Esophagus squamous epithelium (tissue), 4 donors: ENCODE measurements at regions not wholly inside any gene's neighbourhood (a gene's known extent, or its start where the extent isn't known, plus 50 kb on each side); places are given as distances from the start of the nearest gene placed in this dataset.

Source experiments
- POLR2A ChIP-seq, 4 donors: fragments of 450-650 bp; IDR thresholded peaks; one replicate each; pipeline ENCODE4 v1.6.1; 2017; ENCODE audit warnings: antibody characterized with exemption in 4 of 4, mild to moderate bottlenecking in 4 of 4, moderate library complexity in 3 of 4
- TF ChIP-seq, protein P1 (sequence below), 6 experiments: fragments of 450-650 bp in 4 of 6; fragments of 200-600 bp in 2 of 6; sonication (generic) in 2 of 6; IDR thresholded peaks; one replicate each; pipeline ENCODE4 v1.5.1; 2016 to 2019; ENCODE audit warnings: antibody characterized with exemption in 6 of 6, mild to moderate bottlenecking in 4 of 6, moderate library complexity in 4 of 6

DNA sequence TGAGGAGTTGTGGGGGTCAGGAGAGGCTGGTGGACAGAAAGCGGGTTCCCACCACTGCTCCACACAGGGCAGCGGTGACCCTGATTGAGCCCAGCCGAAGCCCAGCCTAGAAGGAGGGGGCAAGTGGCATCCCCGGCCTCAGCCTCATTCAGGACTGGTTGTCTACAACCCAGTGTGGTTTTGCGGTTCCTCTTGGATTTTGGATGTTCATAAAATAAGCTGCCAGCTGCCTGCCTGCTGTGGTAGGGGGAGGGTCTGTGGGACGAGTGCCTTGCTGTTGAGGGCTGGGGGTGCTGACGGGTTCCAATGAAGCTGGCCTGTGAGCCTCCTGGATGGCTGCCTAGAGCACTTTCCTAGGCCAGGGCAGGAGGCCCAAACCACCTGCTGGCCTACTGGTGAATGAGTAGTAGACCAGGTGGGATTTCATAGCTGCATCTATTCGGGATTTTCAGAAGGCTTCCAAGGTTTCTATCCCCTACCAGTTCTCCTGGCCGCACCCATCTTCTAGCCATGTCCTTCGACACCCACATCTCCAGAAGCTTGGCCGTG is 102.4 kb downstream of the NDFIP1 start:
- TF ChIP-seq, protein P1, sequence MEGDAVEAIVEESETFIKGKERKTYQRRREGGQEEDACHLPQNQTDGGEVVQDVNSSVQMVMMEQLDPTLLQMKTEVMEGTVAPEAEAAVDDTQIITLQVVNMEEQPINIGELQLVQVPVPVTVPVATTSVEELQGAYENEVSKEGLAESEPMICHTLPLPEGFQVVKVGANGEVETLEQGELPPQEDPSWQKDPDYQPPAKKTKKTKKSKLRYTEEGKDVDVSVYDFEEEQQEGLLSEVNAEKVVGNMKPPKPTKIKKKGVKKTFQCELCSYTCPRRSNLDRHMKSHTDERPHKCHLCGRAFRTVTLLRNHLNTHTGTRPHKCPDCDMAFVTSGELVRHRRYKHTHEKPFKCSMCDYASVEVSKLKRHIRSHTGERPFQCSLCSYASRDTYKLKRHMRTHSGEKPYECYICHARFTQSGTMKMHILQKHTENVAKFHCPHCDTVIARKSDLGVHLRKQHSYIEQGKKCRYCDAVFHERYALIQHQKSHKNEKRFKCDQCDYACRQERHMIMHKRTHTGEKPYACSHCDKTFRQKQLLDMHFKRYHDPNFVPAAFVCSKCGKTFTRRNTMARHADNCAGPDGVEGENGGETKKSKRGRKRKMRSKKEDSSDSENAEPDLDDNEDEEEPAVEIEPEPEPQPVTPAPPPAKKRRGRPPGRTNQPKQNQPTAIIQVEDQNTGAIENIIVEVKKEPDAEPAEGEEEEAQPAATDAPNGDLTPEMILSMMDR (IDR thresholded peaks at IDR 0.05) = no peak
- TF ChIP-seq POLR2A (IDR thresholded peaks at IDR 0.05) = no peak
